Stimulated activated CD8-positive, alpha-beta memory T cell treated with anti-CD3 and anti-CD28 coated beads, Interleukin-4, amount 100 ng/mL, for 24 hours (primary cell): ENCODE measurements at regions not wholly inside any gene's neighbourhood (a gene's known extent, or its start where the extent isn't known, plus 50 kb on each side); places are given as distances from the start of the nearest gene placed in this dataset.
"Not testable (repeated sequence)": the region's sequence is repeated elsewhere in the genome, so short reads cannot be mapped to it uniquely, and the experiment has no call there.

Source experiments
- DNase-seq: peaks from one replicate; pipeline ENCODE4 v3.0.0-alpha.2; 2020; ENCODE audit warnings: low read depth

DNA sequence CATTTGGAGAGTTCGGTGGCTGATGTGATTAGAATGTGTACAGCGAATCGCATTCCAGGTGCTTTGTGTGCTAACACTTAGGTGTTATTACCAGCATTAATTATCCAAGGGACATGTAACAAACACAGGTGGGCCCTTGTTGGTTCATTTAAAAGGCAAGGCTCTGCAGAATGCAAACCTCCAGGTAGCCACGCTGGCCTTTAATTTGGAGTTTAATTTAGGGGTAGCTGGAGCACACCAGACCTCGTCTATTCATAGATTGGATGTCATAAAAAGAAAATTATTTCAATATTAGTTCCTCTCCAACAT lies 191.1 kb downstream of the MAT2B start:
- DNase-seq: no peak

DNA sequence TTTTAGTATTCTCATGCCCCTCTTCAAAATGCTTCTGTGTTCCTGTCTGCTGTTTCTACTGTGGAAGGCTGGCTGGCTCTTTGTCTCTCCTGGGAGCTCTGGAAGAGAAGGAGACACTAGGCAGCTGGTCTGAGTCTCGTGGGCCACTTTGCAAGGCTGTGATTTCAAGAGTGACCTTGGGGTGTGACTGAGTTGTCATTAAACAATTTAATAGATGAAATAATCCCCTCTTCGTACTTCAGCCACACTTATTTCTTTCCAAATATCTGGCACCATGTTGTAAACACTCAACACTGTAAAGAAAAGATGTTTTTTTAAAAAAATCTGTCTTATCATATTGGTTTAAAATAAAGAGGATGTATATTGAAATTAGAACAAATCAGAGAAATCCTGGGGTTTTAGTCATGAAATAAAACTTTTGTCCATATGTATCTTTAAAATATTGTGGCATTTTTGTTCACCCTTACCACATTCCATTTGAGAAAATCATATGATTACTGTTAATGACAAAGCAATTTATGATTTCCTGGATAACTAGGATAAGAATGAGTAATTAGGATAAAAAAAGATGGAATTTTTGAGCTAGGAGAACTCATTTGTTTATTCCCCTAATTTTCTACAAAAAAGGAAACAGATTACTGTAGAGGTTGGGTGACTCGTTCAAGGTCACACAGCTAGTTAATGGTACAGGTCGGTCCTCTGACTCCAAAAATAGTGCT lies 200.8 kb downstream of the MAT2B start:
- DNase-seq: no peak

DNA sequence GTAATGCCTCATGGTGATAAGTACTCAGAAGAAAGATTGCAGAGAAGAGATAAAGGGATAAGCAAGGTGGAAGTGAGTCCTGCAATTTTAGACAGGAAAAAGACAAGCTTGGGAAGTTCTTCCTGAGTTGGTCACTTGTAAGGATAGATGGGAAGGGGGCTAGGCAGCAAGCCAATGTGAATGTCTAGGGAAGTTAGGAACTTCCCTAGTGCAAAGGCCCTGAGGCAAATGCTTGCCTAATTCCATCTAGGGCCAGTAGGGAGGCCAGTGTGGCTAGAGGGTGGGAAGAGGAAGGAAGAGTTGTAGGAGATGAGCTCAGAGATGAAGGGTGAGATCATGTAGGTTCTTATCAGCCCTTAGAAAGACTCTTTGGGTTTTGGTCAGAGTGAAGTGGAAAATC lies 206.6 kb downstream of the MAT2B start:
- DNase-seq: no peak

DNA sequence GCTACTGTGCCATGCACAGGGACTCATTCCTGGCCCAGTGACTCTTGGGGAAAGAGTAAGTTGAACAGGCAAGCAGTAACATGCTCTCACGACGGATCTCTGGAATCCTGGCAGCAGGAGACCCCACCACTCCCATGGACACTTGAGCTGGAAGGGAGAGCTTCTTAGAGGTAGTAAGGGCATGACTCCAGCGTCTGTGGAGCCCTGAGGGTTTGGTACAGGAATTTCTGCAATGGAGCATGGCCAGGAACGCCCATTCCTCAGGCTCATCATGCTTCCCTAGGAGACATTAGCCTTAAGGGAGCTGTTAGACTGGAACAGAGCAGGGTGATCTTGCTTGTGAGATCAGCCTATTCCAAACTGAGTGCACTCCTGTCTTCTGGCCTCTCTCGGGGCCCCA lies 212.9 kb downstream of the MAT2B start:
- no peak for DNase-seq

DNA sequence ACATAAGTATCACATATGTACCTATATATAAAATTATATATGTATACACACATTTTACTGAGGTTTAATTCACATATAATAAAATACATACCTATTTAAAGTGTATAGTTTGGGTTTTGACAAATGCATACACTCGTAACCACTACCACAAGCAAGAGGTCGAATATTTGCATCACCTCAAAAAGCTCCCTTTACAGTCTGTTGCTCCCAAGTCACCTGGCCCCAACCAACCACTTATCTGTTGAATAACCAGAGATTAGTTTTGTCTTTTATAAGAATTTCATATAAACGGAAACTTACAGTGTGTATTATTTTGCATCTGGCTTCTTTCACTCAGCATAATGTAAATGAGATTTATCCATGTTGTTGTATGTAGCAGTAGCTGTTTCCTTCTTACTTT lies 218.9 kb downstream of the MAT2B start:
- DNase-seq: no peak

DNA sequence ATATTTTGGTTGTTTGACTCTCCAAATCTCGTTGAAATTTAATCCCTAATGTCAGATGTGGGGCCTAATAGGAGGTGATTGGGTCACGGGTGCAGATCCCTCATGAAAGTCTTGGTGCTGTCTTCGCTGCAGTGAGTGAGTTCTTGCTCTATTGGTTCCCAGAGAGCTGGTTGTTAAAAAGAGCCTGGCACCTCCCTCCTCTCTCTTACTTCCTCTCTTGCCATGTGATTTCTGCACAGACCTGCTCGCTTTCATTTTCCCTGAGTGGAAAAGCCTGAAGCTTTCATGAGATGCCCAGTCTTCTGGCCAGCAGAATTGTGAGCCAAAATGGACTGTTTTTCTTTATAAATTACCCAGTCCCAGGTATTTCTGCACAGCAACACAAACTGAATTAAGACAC lies 221.6 kb downstream of the MAT2B start:
- DNase-seq: no peak

DNA sequence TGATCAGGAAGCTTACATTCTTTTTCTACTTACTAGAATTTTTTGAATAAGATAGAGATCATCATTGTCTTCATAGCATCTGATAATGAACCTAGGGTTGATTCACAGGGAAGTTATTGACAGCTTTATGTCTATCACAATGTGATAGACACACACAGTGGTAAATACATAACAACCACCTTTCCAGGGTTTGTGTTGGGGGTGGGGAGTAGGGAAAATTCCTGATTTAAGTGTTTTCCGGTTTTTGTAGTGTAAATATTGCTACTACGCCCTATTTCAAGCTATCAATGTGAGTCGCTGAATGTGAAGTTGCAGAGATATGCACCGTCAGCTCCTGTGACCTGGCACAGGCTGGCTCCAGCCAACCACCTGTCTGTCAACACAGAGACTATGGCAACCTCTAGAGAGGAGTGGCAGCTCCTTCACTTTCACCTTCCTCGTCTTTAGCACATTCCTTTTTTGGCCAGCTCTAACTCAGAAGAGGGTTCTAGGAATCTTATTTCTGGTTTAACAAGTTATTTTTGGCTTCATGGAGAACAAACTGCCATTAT lies 224.9 kb downstream of the MAT2B start:
- DNase-seq: no peak

DNA sequence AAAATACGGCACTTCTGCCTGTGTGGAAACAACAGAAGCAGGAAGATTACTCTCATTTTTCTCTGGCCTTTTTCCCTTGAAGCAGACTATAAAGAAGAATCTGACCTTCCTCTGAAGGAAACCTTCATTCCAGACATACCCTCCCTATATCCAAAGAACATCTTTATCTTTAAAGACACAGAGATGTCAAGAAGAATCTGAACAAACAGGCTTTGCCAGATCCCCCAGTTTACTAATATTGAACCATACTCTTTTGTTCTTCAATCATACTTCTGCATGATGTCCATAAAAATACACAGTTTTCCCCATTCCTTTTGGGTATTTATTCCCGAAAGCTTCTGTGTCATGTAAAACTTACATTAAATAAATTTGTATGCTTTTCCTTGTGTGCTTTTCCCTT lies 225.8 kb downstream of the MAT2B start:
- no peak for DNase-seq

DNA sequence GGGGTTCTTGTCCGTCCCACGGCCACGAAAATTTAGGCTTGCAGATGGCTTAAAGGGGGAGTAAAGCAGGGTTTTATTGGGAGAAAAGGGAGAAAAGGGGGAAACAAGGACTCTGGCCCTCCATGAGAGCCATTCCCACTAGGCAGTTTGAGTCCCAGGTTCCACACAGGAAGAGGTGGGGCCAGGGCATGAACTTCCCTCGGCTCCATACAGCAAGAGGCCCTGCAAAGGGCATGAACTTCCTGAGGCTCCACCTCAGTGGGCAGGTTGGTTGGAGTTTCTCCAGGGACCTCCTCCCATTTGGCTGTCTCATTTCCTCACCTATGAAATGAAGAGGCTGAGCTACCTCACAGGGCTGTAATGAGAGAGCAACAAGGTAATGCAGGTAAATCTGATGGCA lies 229.7 kb downstream of the MAT2B start:
- DNase-seq: no peak

DNA sequence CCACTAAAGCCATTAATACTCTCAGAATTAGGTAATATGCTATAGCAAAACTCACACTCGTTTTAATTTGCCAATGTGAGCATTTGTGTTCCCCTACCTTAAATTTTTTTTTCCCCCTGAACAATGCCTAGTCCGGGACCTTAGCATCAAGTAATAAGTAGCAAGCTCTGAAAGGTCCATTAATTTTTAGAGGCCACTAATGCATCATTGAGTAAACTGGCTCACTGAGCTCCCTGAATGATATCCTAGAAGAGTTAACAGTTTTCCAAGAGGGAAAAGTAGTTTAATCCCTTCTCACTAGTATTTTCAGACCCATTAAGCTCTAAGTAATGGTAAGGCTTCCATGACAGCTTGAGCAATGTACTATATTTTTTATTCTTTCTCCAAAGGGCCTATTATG lies 242.2 kb downstream of the MAT2B start:
- DNase-seq: no peak

DNA sequence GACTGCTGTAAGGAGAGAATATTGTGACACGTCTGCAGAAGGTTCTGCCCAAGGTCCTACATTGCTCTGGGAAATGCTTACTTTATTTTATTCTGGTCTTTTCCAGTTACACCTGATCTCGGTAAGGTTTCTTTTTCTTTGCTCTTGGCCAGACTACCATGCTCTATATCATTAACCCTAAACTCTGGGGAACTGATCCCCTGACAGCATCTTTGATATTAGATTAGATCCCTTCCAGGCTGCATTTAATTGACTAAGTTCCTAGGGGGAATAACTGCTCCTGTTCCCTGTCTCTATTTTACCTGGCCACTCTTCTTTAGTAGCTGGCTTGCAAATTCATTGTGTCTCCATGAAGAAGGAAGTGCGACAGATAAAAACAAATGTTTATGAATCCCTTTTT lies 243.5 kb downstream of the MAT2B start:
- DNase-seq: no peak

DNA sequence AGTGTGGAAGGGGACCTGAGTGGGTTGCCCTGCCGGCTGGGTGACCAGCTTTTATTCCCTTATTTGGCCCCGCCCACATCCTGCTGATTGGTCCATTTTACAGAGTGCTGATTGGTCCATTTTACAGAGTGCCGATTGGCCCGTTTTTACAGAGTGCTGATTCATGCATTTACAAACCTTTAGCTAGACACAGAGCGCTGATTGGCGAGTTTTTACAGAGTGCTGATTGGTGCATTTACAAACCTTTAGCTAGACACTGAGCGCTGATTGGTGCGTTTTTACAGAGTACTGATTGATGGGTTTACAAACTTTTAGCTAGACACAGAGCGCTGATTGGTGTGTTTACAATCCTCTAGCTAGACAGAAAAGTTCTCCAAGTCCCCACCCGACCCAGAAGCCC lies 245.0 kb downstream of the MAT2B start:
- DNase-seq: not testable (repeated sequence)

DNA sequence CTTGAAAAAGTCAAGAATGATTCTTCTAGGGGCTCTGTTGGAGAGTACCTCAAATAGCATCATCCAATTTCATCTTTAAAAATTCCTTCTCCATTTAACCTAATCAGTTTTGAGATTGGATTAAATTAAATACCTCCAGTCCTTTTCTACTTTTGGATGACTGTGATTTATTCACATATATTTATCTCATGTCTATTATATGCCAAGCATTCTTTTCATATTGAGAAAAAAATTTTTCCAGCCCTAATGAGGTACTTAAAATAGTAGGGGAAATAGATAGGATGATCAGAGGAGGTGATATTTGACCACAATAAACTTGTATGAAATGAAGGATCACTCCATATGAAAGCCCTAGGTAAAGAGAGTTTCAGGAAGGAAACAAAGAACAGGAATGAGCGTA lies 250.1 kb downstream of the MAT2B start:
- no peak for DNase-seq

DNA sequence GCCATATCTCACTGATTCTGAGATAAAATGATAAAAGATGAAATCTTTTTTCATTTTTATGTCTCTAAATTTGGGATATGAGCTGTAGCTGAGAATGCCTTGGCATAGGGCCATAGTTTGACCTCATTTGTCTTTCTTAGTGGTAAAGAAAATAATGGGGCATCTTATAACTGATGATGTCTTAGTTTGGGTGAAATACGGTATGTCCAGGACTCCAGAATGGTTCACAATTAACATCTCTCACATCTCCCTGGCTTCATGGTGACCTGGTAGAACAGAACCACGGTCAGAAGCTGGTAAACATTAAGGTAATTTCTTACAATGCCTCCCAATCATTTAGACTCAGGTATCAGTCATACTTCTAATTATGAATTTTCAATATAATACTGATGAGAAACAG lies 250.8 kb downstream of the MAT2B start:
- no peak for DNase-seq

DNA sequence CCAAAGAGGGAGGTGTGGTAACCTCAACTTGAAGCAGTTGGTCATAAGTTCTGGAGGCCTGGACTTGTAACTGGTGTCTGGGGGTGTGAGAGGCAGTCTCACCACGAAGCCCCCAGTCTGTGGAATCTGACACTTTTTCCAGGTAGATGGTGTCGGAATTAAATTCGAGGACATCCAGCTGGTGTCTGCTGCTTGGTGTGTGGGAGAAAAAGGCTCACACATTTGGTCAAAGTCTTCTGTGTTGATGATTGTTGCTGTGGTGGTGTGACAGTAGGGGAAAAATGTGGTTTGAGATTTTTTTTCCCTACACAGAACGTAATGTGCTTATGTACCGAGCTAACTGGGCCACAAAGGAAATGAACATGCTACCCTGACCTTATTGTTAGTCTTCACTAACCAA lies 251.9 kb downstream of the MAT2B start:
- no peak for DNase-seq

DNA sequence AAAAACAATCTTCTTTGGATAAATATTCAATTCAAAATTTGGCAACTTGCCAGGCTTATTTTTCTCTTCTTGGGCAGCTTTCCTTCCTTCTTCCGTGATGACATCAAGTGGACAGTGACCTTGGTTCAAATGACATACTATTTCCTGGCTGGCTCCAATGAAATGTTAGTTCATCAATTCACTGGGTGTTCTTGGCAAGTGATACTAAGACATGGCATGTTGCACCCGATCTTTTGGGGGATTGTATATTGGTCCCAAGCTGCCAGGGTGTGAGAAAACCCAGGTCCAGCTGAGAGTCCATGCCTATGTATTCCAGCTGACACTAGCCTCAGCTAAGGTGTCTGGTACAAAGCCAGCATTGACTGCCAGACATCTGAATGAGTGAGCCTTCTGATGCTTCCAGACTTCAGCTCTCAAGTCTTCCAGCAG lies 252.9 kb downstream of the MAT2B start:
- no peak for DNase-seq

DNA sequence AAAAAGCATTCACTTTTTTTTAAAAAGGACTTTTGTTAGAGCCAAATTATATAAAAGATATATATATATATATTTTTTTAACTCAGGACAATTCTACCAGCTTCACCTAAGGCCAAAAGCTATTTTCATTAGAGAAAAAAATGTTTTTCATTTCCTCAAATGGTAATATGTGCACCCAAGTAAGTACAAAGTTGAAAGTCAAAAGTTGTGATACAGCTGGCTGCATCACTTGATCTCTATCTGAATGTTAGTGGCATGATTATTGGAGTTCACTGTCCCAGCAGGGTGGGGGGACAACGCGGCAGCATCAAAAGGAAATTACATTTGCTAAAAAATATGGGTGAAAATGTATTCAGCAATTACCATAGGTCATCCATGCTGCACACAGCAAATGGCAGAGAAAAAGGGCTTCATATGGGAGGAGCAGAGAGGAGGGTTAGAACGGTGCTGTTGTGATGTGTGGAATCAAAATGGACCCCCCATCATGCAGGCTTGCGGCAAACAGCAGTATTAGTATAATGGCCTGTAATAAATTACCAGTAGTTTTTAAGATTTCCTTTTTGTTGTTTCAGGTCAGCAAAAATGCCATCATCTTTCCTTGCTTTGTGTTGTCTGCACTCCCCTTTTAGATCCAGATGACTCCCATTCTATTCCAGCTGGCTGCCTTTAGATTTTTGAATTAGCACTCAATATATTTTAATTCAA lies 253.7 kb downstream of the MAT2B start:
- no peak for DNase-seq

DNA sequence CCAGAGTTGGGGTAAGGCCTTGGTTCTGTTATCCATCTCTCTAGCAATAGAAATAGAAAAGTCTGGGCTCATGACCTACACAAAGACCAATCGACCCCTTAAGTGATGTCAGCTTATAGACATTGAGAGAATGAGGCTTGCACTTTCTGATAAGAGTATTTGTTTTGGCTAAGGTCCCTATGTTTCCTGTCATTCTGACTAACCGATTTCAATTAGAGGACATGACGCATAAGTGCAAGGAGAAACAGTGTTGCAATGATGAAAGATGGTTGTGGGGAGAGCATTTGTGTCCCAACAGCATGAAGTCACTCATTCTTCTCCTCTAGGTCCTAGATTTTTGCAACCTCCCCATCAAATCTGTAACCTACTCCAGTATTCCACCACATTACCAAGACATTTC lies 255.1 kb downstream of the MAT2B start:
- no peak for DNase-seq

DNA sequence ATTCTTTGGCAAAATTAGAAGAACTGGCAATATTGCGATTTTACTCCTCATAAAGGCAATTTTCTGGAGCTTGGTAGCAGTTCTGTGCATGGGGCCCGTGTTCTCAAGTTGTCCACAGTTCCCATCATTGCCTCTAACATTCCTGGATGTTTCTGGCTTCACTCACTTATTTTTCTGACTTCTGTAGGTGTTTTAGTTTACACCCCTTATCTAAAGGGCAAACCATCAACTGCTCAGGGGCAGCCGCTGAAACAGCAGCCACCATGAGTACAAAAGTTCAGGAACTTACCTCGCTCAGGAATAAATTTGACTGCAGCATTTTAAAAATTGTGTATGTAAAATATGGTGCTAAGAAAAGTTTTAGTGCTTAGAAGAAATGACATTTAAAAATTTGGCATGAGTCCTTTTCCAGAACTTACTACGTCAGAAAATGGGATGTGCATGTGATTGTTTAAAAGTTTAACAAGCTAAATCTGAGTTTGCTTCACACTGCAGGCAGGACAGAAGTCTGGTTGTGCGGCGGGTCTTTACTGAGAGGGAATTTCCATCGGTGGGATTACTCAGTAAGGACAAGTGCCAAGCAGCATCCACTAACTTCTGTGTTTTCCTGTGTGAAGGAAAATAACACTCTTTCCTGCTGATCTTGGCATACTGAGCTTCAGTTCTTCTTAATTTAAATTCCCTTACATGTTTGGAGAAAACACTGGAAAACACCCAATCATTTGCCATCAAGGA lies 261.7 kb downstream of the MAT2B start:
- DNase-seq: no peak

DNA sequence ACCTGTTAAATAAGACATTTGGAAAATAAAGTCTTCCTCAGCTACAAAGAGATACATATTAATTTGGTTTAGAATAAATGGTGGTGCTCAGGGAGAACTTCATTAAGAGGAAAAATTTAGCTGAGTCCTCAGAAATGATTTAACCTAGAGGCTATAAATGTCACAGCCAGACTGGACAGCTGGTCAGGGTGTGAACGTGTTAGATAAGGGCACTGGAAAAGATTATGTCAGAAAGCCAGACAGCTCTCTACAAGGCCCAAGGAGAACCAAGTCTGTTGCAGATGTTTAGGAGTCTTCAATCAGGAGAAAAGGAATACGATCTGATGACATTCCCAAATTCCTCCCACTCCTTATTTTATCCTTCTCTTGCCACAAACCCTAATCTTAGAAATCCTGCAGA lies 265.2 kb downstream of the MAT2B start:
- DNase-seq: no peak

DNA sequence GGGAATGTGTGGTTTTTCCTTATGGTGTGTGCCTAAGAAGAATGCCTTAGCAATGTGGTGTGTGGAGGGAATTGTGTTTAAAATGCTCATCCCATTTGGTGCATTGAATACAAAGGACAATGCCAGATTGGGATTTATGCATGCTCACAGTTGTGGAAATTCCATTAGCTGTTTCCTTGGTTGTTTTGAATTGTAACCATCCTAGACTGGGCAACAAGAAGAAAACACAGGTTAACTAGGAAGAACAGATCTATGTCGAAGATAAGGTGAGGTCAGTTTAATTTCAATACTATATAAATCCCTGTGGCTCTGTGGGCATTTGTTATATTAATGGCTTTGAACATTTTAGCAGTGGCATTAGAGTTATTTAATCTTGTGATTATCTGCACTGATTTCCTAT lies 266.8 kb downstream of the MAT2B start:
- no peak for DNase-seq

DNA sequence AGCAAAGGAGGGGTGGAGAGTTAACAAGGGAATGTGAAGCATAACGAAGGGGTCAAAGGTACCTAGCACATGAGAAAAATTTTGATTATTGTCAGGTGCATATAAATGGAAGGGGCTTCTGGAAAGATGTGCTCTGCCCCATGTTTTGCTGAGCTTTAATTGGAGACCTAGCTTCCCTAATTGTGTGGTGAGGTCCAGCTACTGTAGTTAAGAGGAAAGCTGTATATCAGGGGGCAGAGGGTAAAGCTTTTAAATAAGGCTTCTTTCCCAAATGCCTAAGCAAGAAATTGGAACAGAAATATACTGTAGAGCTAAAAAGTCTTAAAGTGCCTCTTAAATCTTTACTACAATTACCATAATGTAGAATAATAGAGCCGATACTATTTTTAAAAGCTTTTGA lies 267.2 kb downstream of the MAT2B start:
- DNase-seq: no peak

DNA sequence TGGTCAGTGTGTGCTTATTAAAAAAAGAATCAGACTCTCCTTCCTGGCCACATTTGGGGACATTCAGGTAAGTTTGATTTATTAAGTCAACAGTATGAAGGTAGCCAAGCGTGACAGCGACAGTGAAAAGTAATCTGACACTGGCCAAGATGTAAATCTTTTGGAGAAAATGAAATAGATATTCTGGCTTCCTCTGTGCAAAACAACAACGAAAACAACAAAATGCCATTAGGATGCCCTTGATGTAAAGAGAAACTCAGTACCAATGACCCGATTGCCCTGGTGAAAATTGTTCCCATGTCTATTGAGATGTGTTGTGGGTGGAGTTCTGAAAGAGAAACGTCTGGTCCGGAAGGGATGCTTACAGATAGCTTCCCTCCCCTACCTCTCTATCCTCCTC lies 267.8 kb downstream of the MAT2B start:
- DNase-seq: no peak
